HG03571 (cell line): ENCODE measurements at regions not wholly inside any gene's neighbourhood (a gene's known extent, or its start where the extent isn't known, plus 50 kb on each side); places are given as distances from the start of the nearest gene placed in this dataset.

Experiments used
- ATAC-seq: cut with Tn5 transposase; IDR thresholded peaks from one replicate; pipeline ENCODE4 v1.9.1; 2021; ENCODE audit not compliant: unreplicated experiment

DNA sequence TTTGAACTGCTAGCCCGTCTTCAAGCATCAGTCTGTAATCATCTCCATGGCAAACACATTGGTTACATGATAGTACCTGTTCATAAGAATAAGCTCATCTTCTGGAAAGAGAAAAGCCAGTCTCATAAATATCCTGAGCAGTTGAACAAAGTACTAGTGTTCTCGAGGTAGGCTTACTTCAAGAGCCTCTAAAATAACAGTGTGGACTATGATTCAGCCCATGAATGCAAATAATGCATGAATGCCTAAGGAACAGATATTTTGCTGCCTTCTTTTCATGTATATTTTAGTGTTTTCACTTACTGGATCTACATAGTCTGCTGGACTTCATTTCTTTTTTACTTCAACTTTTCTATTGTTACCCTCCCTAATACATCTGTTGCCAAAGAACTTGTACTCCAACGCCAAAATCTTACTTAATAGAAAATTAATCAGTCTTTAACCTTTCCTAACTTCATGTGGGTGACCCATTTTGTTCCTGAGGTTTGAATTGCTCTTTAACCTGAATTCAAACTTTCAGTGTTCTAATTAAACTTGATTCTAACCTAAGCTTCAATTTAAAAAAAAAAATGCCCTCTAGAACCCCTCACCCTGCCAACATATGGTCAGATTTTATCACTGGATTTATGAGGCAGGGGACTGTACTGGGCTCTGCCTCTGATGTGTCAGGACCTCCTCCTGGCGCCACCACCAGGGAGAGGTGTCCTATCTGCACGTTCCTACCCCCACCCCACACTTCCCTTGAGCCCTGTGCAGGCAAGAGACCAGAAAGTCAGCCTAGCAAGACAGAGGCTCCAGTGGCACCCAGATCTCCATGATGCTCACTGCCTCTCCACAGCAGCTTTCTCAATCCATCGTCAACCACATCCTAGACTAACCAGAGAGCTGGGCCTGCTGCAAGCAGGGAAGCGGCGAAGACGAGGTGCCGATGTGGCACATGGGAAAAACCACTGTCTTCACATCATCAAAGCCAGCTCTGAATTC lies 264.7 kb upstream of the ID2 start:
- ATAC-seq, result no peak

DNA sequence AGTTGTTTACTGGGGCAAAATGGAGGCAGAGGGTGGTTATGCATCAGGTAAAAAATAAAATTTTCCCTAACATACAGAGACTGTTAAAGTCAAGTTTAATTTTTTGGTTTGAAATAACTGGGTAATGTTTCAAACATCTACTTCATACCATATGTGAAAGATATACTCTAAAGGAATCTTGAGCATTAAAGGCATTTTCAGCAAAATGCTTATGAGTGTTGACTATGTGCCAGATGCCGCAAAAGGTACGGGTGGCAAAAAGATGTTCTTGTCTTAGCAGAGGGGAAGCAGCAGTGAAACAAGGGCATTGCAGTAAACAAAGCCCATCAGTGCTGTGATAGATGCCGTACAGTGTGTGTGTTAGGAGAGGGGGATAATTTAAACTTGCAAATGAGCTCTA lies 263.1 kb upstream of the ID2 start:
- ATAC-seq, result no peak

DNA sequence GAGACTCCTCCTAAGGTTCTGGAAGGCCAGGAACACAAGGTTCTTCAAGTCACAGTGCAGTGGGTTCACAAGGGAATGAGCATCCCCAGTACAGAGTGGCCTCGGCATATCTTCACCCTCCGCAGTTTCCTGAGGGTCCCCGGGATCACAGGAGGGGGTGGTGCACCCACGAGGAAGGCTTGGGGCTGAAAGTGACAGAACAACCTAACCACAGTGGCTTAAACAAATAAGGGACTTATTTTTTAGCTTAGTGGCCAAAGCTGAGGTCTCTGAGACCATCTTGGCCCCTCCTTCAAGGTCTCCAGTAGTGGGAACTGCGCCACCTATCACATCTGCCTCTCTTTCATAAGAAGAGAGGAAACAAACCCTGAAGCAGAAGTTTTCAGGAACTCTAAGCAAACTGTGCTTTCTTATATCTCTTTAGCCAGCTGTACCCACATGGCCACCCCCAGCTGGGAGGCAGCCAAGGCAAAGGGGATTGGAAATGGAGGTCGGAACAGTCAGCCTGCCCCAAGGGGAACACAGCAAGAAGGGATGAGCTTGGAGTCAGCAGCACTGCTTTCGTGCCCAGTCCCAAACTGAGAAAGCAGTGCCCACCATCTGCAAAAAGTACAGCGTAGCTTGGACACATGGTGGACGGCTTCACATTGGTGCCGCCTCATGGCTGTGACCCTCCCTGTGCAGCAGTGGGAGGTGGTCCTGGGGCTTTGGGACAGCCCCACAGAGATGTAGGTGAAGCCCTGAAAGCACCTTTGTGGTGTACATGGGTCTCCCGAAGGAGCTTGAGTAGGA lies 260.0 kb upstream of the ID2 start:
- peak; percentile 71 for ATAC-seq

DNA sequence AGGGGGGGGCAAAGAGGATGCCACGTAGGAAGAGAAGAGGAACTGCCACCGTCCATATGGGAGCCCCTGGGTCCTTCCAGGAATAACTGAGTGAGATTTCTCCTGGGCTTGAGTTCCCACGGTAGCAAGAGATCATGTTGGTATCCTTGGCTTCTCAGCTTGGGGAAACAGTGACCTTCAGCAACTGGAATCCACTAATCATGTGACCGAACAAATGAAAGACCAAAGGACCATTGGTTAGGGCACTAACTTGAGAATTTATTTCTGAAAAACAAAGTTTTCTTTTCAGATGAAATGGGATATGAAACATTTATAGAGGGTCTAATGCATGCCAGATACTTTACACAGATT lies 259.4 kb upstream of the ID2 start:
- ATAC-seq, result no peak

DNA sequence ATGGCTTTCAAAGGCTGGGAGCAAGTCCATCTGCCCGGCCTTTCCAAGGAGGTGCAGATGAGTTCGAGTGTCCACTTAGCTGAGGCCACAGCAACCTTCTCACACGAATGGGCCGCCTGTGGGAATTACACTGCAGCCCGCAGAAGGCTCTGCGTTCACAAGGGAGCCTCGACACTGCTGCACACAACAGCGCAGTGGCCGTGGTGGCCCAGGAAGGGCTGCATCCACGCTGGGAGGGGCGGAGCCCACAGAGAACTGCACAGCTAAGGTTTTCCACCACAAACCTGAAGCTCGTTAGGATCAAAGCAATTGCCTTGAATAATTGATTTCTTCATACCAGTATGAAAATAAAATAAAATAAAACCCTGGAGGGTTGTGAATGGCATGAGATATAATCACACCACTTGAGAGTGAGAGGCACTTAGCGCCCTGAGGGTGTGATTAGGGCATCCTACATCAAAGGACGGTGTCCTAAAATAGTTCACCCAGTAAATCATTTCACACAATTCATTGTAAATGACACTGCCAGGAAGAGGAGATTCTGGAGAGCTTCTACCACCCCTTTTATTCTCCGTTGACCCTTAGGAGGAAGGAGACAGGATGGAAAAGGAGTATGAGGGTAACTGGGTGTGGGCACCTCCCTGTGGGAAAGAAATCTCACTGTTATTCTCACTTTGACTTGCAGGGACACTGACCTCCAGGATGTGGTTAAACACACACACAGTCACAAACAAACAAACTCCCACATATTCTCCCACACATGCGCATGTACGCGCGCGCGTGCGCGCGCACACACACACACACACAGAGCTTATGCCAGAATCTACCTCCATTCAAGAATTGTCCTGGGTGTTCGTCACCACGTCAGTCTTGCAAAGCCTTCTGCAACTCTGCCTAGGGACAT lies 256.6 kb upstream of the ID2 start:
- ATAC-seq, result no peak

DNA sequence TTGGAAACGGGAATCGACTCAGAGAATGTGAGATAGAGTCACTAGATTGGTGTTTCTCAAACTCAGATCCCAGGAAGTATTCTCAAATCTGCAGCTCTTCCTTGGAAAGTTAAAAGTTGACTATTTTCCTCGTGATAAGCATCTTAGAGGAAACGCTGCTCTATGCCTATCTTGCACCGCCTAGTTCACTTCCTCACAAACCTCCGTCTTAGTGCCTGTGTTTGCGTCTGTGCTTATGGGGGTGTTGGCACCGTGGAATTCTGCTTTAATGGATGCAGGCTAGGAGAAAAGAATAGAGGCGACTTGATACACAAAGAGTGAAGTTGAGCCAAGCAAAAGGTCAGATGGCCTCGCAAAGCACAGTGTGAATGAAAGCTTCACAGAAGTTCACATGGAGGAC lies 255.3 kb upstream of the ID2 start:
- no peak for ATAC-seq

DNA sequence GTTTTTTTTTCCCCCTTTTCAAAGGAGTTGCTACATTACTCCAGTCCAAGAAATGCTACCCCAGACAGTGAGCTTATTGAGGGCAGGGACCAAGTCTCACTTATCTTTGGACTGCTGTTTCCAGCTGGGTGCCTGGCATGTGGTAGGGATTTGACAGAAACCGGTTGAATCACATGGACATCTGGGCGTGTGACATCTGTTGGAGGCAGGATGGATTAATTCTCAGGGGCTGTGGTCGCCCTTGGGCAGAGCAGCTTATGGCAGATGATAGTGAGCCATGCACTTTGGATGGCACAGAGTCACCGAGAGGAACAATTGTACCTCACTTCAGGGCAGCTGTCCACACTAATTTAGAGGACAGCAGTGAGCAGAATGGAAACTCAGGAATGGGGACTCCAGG lies 254.6 kb upstream of the ID2 start:
- no peak for ATAC-seq

DNA sequence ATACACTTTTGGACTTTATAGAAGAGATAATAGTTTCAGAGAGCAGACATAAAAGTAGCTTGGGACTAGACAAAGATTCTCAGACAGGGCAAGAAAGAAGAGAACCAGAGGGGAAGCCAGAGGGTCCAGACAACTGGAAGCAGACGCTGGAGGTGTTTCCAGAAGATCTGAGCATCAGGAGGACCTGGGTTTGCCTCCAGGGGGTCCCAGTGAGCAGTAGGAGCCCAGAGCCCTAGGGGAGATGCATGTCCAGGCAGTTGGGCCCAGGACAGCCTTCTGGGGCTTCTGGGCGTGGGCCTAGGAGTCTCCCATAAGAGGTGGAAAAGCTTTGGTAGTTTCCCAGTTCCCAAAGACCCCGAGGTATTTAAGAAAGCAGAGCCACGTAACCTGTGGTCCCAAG lies 251.2 kb upstream of the ID2 start:
- no peak for ATAC-seq

DNA sequence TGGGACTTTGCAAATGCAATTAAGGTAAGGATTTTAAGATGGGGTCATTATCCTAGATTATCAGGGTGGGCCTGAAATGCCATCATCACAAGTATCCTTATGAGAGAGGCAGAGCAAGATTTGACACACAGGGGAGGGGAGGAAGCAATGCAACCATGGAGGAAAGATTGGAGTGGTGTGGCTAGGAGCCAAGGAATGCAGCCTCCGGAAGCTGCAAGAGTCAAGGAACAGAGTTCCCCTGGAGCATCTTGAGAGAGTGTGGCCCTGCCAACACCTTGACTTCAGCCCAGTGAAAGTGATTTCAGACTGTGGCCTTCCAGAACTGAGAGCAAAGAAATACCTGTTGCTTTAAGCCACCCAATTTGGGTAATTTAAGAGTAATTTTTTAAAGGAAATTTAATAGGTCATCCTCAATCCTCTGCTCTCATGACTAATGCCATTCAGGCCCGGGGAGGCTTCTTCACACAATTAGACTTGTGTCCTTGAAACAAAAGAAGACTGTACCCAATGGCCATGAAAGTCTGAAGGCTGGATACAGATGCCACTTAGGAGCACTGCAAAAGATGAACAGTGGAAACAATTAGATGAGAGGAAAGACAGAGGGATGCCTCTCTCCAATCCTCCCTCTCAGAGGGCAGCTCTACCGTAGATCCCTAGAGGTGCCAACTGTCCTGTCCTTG lies 250.3 kb upstream of the ID2 start:
- no peak for ATAC-seq

DNA sequence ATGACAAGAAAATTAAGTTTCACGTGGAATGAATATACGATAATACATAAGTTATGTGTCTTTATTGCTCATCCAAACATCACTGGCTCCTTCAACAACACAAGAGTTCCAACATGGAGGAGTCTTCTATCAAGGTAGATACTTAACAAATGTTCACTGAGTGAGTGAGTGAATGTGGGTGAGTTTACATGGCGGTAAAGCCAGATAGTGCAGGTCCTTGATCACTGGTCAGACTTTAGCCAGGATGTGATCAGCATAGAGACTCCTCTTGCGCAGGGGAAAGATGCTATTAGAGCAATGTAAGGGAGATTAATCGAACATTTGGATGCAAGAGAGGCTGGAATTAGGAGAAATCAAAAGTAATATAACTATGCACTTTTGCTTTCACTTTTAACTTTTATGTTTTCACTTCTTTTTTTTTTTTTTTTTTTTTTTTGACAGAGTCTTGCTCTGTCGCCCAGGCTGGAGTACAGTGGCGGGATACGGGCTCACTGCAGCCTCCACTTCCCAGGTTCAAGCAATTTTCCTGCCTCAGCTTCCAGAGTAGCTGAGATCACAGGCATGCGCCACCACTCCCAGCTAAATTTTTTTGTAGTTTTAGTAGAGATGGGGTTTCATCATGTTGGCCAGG lies 249.0 kb upstream of the ID2 start:
- no peak for ATAC-seq

DNA sequence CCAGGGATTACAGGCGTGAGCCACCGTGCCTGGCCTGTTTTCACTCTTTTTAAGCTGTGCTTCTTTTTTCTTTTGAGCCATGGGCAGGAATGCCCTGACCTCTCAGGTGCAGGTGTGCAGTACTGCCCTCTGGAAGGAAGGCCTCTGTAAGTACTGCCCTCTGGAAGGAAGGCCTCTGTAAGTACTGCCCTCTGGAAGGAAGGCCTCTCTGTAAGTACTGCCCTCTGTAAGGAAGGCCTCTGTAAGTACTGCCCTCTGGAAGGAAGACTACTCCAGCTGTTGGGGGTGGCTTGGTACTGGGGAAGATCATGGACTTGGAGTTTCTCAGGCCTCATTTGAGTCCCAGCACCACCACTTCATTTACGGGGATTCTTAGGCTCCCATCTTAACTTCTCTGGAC lies 248.5 kb upstream of the ID2 start:
- ATAC-seq, result no peak

DNA sequence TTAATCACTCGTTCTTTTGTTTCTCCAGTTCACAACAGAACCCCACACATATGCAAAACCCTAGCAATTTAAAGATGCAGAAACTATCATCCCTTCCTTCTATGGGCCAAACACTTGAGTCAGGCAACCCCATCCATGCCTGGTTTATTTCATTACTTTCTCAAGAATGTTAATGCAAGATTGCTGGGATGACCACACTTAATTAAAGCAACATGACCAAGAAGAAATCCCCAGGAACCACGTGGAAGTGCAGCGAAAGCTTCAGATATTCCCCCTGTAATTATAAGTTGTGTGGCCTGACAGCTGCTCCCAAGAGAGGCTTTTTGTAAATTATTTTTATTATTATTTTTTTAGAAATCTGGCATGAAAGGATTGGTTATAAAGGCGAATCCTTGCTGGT lies 246.2 kb upstream of the ID2 start:
- ATAC-seq, result no peak

DNA sequence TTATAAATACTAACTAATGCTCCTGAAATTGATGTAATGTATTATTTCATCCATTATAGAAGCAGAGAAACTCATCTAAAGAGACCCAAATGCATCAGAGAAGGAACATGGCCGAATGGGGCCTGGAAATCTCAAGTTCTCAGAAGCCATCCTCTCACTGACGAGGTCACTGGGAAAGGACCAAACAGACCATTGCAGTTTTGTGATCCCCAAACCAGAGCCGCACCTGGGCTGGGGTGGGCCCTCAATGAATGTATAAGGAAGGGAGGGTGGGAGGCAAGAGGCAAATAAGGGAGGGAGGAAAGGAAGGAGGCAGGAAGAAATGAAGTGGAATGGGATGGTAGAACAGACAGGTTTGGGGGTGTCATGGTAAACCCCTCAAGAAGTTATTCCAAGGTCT lies 245.3 kb upstream of the ID2 start:
- no peak for ATAC-seq

DNA sequence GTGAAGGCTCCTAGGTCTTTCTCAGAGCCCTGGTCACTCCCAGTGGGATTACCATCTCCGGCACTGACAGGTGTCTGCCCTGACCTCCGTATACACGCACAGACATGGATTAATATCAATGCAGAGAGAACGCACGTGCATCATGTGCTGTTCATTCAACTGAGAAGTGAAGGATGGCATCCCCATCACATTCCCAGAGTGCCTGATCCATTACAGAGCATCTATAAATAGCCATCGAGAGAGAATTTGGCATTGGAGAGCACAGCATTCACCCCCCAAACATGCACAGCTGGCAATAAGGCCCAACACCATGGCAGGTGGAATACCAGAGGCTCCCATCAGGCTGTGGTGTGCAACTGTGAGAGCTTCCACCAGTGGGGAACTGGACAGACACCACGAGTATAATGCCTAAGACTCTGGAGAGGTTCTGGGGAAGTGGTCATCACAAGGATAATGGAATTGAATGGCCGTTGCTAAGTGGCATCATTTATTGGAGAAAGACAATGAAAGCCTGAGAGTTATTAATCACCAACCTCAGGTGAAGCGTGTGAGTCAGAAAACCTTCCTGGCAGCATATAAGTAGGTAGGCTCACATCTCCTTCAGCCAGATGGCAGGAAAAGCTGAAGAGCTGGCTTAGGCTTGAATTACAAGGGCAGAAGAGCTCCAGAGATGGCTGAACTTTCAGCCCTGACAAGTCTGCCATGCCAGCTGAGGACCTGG lies 244.5 kb upstream of the ID2 start:
- no peak for ATAC-seq

DNA sequence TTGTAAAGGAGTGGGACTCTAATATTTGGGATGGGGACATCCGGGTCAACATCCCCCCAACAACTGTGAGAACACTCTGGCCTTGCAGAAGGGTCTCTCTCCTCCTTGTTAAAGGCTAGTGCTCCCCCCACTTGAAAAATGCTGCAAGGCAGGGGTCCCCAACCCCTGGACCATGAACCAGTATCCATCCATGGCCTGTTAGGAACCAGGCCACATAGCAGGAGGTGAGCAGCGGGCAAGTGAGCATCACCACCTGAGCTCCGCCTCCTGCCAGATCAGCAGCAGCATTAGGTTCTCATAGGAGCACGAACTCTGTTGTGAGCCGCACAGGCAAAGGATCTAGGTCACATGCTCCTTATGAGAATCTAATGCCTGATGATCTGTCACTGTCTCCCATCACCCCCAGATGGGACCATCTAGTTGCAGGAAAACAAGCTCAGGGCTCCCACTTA lies 243.9 kb upstream of the ID2 start:
- ATAC-seq, result no peak

DNA sequence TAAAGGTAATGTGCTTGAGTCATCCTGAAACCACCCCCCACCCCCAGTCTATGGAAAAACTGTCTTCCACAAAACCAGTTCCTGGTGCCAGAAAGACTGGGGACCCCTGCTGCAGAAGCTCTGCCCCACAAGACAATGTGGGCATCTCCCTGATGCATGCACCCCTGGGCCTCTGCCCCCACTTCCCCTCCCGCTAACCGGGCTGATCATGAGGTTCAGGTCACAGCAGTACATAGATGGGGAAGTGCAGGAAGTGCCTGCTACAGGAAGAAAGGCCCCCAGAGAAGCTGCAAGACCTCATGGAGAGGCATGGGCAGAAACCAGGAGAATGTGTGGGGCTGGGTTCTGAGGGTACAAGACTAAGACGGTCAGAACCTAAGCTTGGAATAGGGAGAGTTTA lies 243.4 kb upstream of the ID2 start:
- ATAC-seq, result no peak

DNA sequence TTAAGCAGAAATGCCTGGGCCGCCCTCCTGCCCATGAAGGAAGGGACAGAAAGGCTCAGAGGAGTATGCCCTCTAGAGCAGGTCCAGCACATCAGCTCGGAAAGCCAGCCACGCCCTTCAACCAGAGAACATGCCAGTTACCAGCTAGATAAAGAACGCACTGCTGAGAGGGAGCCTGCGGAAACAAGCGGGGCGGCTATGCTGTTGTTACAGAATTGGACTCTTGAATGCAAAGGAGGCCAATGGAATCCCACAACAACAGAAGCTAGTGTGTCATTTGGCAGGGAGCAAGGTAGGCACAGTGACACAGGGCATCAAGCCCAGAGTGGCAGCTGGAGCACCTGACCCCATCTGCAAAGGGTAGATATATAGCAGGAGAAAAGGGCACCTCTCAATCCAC lies 242.9 kb upstream of the ID2 start:
- ATAC-seq, result no peak

DNA sequence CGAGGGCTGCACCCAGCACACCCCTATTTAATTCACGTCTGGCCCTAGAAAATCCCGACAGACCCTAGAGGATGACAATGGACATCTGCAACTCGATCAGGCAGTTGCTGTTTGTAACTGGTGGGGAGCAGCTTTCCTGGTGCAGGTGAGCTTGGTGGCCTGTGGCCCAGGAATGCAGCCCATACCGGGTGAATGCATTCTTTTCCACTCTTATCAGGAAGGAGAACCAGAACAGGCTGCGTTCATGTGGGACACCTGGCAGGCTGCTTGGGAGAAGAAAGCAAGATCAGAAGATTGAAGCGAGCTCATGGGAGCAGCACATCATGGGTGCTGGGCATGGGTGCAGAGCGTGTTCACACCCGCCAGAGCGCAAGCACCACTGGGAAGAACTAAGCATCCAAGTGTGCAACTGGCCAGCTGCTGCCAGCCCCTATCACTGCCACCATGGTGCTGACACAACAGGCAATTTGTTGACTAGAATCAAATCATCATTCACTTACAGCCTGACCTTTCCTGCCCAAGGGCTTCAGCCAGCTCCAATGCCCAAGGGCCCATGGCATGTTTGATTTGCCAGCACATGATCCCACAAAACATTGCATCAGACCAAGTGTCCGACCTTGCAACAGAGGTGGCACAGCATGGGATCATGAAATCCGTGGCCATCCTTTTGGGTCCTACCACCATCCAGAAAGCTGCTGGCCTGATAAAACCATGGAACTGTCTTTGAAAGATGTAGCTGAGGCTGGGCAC lies 241.7 kb upstream of the ID2 start:
- no peak for ATAC-seq

DNA sequence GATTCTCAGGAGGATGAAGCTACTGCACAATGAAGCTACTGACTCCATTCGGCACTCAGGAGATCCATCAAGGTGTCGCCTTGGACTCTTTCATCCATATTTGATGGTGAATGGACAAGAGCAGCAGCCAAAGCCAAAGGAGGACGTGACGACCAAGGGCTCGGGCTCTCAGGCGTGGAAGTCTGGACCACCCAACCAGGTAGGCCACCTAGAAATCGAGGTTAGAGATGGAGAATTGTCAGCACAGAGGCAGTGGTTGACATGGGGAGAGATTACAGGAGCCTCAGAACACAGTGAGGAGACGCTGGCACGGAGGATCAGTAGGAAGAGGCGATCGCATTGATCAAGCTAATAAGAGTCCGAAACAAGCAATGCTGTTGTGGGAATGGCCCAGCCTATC lies 240.5 kb upstream of the ID2 start:
- no peak for ATAC-seq
